ENCODE measurements at regions not wholly inside any gene's neighbourhood (a gene's known extent, or its start where the extent isn't known, plus 50 kb on each side); places are given as distances from the start of the nearest gene placed in this dataset.

DNA sequence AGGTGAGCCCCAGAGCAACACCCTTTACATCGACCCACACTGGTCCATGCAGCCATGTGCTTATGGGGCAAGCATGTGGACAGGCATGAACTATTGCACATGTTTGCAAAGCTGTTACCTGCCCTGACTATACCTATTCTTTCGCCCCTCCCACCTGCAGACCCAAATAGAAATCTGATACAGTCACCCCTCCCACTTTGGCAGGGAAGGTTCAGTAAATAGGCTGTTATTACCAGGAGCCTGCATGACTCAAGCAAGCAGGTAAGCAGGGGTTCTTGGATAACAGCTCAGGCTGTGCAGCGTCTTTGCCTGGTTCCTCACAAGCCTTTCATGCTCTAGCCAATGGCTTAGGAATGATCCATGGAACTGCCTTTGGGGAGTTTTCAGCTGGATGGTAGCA, 122.7 kb upstream of the DIPK2B start:
- Histone ChIP-seq H3K9me1 (ENCODE audit: control insufficient read depth, extremely low read depth, insufficient read depth, low read length) (no peaks in the 10 kb centered on the region), H3K4me3 (ENCODE audit: control insufficient read depth in 2 of 3, extremely low read depth in 1 of 3, insufficient read depth in 2 of 3, low read depth in 1 of 3, low read length in 3 of 3) (no peak overlapping the region), H3K27ac (ENCODE audit: control insufficient read depth, insufficient read depth, low read length) (peak overlapping the region; percentile 70), H4K20me1 (ENCODE audit: control insufficient read depth, extremely low read depth, insufficient read depth, low read length) (no peaks in the 10 kb centered on the region), H3K36me3 (ENCODE audit: control insufficient read depth in 2 of 2, extremely low read depth in 1 of 2, insufficient read depth in 2 of 2, low read length in 2 of 2) (no peaks in the 10 kb centered on the region), H3K4me2 (ENCODE audit: control insufficient read depth, extremely low read depth, insufficient read depth, low read depth, low read length) (no peak overlapping the region), H3K79me2 (ENCODE audit: control insufficient read depth, insufficient read depth, low read length) (no peaks in the 10 kb centered on the region), H3K9me3 (ENCODE audit: control insufficient read depth, low read depth, low read length) (no peaks in the 10 kb centered on the region), H3K9ac (ENCODE audit: control insufficient read depth, extremely low read depth, insufficient read depth, low read length) (no peak overlapping the region), H3K27me3 (ENCODE audit: control insufficient read depth, extremely low read depth, insufficient read depth, low read length) (no peaks in the 10 kb centered on the region), H2AFZ (ENCODE audit: control insufficient read depth, low read length) (no peak overlapping the region), H3K4me1 (ENCODE audit: control insufficient read depth, extremely low read depth, insufficient read depth, low read length) (peaks cover 15% of the 10 kb centered on the region)
- FAIRE-seq: no peak
- TF ChIP-seq, protein P1, sequence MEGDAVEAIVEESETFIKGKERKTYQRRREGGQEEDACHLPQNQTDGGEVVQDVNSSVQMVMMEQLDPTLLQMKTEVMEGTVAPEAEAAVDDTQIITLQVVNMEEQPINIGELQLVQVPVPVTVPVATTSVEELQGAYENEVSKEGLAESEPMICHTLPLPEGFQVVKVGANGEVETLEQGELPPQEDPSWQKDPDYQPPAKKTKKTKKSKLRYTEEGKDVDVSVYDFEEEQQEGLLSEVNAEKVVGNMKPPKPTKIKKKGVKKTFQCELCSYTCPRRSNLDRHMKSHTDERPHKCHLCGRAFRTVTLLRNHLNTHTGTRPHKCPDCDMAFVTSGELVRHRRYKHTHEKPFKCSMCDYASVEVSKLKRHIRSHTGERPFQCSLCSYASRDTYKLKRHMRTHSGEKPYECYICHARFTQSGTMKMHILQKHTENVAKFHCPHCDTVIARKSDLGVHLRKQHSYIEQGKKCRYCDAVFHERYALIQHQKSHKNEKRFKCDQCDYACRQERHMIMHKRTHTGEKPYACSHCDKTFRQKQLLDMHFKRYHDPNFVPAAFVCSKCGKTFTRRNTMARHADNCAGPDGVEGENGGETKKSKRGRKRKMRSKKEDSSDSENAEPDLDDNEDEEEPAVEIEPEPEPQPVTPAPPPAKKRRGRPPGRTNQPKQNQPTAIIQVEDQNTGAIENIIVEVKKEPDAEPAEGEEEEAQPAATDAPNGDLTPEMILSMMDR (optimal IDR thresholded peaks at IDR 0.05 in 1 of 3, IDR thresholded peaks at IDR 0.05 in 1 of 3, conservative IDR thresholded peaks at IDR 0.05 in 1 of 3; ENCODE audit: extremely low read depth in 1 of 3, insufficient read depth in 2 of 3, low read length in 3 of 3): no peak
- TF ChIP-seq EZH2 (IDR thresholded peaks at IDR 0.05; ENCODE audit: low read length): no peak
- dilution Hi-C loops (cut with MboI; ENCODE audit: extremely low pct_ligation_motif_present, low sequenced_read_pairs): no loop called here
- peak; percentile 15 for DNase-seq (ENCODE audit: low read depth, low spot score)

DNA sequence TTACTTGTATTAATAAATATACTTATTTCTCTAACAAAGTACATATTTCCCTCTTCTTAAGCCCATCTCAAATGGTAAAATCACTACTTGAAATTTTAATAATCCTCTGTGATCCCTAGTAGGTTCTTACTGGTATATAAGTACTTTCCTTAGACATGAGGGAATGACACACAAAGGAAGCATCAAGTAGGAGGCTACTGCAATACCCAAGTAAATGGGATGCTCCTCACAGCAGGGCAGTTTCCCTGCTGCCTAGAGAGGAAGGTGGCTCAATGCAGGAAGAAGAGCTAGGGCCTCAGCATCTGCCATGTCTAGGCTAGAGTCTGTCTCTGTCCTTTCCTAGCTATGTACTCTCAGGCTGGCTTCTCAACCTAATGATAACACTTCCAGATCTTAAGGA, 122.1 kb upstream of the DIPK2B start:
- dilution Hi-C loops (cut with MboI; ENCODE audit: extremely low pct_ligation_motif_present, low sequenced_read_pairs): no loop called here
- Histone ChIP-seq H3K9me3 (ENCODE audit: control insufficient read depth, low read depth, low read length) (no peaks in the 10 kb centered on the region), H3K9me1 (ENCODE audit: control insufficient read depth, extremely low read depth, insufficient read depth, low read length) (no peaks in the 10 kb centered on the region), H3K79me2 (ENCODE audit: control insufficient read depth, insufficient read depth, low read length) (no peaks in the 10 kb centered on the region), H3K4me1 (ENCODE audit: control insufficient read depth, extremely low read depth, insufficient read depth, low read length) (peaks cover 15% of the 10 kb centered on the region), H3K4me2 (ENCODE audit: control insufficient read depth, extremely low read depth, insufficient read depth, low read depth, low read length) (no peak overlapping the region), H3K9ac (ENCODE audit: control insufficient read depth, extremely low read depth, insufficient read depth, low read length) (peak overlapping the region; percentile 43), H4K20me1 (ENCODE audit: control insufficient read depth, extremely low read depth, insufficient read depth, low read length) (no peaks in the 10 kb centered on the region), H3K27me3 (ENCODE audit: control insufficient read depth, extremely low read depth, insufficient read depth, low read length) (no peaks in the 10 kb centered on the region), H3K27ac (ENCODE audit: control insufficient read depth, insufficient read depth, low read length) (peak overlapping the region; percentile 70), H2AFZ (ENCODE audit: control insufficient read depth, low read length) (no peak overlapping the region), H3K36me3 (ENCODE audit: control insufficient read depth in 2 of 2, extremely low read depth in 1 of 2, insufficient read depth in 2 of 2, low read length in 2 of 2) (no peaks in the 10 kb centered on the region), H3K4me3 (ENCODE audit: control insufficient read depth in 2 of 3, extremely low read depth in 1 of 3, insufficient read depth in 2 of 3, low read depth in 1 of 3, low read length in 3 of 3) (no peak overlapping the region)
- FAIRE-seq (peak; percentile 83), DNase-seq (ENCODE audit: low read depth, low spot score) (no peak)
- TF ChIP-seq, protein P1 (optimal IDR thresholded peaks at IDR 0.05 in 1 of 3, IDR thresholded peaks at IDR 0.05 in 1 of 3, conservative IDR thresholded peaks at IDR 0.05 in 1 of 3; ENCODE audit: extremely low read depth in 1 of 3, insufficient read depth in 2 of 3, low read length in 3 of 3): no peak
- TF ChIP-seq EZH2 (IDR thresholded peaks at IDR 0.05; ENCODE audit: low read length): no peak
